ENCODE measurements at regions not wholly inside any gene's neighbourhood (a gene's known extent, or its start where the extent isn't known, plus 50 kb on each side); places are given as distances from the start of the nearest gene placed in this dataset.

GRCh38 chr16:17718495-17718894, 247.7 kb upstream of the XYLT1 start:
- TF ChIP-seq TAF1 (IDR thresholded peaks at IDR 0.05; ENCODE audit: low read depth) (no peak), FOXM1 (IDR thresholded peaks at IDR 0.05; ENCODE audit: borderline replicate concordance, low read depth) (no peak), RAD21 (IDR thresholded peaks at IDR 0.05; ENCODE audit: low read depth) (no peak), REST (IDR thresholded peaks at IDR 0.05; ENCODE audit: low read depth) (no peak), NFIC (IDR thresholded peaks at IDR 0.05) (no peak), EP300 (IDR thresholded peaks at IDR 0.05; ENCODE audit: borderline replicate concordance) (no peak), USF1 (IDR thresholded peaks at IDR 0.05) (no peak)

All from Ishikawa (cell line).